ENCODE measurements at regions not wholly inside any gene's neighbourhood (a gene's known extent, or its start where the extent isn't known, plus 50 kb on each side); places are given as distances from the start of the nearest gene placed in this dataset.
A peak's percentile ranks its signal among the peaks of the same experiment; 100 is the strongest.

DNA sequence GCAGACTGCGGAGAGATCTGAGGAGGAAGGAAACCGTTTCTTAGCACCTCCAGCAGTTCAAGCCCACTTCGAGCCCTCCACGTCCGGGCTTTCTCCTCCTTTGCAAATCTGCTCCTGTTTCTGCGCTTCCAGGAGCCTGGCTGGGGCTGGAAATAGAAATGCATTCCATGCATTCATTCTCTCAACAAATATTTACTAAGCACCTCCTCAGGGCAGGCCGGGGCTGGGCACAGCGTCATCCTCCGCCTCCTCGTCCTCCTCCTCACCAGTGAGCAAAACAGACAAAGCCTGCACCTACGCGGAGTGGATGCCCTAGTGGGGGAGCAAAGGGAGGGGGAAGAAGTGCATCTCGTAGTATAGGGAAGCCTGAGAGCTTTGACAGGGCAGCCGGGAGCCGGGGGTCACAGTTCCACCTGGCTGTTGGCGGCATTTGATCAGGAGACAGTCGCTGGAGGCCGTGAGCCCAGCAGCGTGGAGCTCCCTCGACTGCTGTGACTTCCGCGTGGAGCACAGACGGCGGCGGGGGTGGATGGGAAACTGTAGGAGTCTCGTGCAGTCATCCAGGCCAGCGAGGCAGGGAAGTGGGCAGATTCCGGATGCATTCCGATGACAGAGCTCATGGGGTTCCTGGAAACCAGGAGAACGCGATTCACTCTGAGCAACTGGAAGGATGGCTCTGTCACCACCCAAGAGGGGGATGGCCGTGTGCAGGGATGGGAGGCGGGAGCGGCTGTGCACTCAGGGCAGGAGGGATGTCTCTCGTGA is 93.5 kb downstream of the SIK1 start:
- FAIRE-seq (peak; percentile 55), DNase-seq (ENCODE audit: insufficient read length, low spot score) (peak; percentile 81)

DNA sequence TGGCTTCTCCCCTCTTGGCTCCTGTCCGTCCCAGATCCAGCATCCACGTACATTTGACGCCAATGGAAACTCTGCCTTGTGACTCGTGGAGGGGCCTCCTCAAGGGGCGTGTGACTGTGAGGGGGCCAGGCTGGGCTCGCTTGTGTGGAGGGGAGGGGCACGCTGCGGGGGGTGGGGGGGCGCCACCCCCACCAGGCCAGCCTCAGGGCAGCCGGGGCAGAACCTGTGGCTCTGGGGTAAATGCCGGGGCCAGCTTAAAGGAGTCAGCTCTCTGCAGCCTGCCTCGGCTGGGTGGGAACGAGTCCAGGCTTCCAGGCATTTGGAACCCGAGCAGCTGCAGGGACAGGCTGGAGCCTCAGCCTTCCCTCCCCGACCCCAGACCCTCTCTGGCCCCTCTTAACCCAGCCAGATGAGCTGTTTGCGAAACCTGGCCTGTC is 94.1 kb downstream of the SIK1 start:
- no peak for DNase-seq (ENCODE audit: insufficient read length, low spot score)
- no peak for FAIRE-seq

DNA sequence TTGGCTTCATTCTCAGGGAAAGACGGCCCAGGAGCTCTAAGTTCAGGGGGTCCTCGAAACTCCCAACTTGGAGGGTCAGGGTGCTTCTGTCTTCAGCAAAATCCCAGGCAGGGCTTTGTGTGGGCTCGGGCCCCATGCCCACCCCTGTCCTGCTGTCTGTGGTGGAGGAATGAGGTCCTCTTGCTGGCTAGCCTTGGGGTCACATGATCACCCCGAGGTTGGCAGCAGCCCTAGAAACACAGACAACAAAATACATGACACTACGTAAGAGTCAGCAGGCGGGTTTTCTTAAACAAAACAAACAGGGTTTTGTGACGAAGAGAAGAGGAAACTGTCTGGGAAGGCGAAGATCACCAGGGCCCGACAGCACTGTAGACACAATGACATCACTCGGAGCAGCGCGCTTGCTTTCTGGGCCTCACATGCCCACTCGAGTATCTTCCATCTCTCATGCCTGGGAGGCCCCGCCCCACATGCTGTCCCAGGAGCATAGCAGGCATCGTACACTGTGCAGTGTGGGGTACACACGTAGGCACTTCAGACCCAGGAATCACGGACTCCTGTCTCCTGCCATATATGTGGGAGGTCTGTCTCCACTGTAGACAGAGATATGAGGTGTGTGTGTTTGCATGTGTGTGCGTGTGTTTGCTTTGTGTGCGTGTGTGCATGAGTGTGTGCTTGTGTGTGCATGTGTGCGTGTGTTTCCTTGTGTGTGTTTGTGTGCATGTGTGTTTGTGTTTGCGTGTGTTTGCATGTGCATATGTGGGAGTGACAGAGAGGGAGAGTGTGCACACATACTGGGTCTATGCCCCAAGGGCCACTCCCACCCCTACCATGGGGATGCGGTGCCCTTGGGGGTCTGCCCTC is 94.7 kb downstream of the SIK1 start:
- FAIRE-seq = peak; percentile 26

DNA sequence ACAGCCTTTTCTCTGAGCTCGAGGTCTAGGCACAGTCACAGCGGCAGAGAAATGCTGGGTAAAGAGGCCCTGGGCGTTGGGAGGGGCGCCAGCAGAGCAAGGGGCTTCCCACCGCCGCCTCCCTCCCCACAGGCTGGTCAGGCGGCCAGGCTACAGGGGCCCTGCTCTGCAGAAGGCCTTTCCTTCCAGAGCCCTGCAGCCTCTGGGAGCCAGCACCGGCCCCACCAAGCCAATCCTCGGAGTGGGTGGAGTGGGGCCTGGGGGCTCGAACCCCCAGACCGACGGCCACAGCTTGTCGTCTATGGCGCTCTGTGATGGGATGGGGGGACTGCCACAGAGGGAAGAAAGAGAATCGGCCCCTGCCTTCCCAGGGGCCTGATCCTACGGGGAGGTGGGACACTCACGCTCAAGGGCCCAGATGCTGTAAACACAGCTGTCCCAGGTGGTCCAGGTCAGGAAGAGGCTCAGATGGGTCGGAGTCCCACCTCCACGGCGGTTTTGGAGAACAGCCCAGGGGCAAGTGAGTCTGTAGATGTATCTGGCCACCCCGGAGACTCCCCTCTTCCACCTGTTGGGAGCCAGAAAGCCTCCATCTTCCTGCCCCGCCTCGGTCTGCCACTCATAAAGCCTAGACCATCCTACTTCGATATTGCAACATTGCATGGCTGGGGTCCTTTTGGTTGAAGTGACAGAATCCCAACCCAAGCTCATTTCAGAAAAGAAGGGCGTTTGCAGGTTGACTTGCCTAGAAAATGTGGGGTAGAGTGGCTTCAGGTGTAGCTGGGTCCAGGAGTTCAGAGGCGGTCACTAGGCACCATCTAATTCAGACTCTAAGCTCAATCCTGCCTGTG is 95.6 kb downstream of the SIK1 start:
- DNase-seq (ENCODE audit: insufficient read length, low spot score) (no peak), FAIRE-seq (no peak)

More for the DNA sequence above, 94.7 kb downstream of the SIK1 start:
- no peak for DNase-seq (ENCODE audit: insufficient read length, low spot score)

DNA sequence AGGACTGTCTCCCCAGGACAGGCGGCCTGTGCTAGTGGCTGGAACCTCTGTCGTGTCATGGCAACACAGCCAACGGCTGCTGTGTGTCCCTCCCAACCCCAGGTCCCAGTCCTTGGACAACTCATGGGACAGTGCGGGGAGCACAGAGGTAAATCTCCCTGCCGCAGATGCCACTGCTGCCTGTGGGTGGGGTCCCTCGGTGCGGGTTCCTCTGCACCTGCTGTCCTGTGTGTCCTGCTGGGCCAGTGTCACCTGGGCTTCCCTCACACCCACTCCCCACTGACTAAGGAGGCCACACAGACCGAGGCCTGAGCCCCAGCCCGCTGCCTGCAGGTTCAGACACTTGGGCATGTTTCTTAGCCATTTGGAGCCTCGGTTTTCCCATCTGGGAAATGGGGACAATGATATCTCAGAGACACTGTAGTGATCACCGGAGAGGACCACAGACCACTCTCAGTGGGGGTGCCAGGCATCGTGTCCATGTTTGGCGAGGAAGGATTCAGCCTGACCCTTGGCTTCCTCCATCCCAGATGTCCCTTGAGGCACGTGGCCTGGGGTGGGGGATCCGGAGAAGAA is 96.5 kb downstream of the SIK1 start:
- FAIRE-seq = no peak
- DNase-seq (ENCODE audit: insufficient read length, low spot score) = no peak

DNA sequence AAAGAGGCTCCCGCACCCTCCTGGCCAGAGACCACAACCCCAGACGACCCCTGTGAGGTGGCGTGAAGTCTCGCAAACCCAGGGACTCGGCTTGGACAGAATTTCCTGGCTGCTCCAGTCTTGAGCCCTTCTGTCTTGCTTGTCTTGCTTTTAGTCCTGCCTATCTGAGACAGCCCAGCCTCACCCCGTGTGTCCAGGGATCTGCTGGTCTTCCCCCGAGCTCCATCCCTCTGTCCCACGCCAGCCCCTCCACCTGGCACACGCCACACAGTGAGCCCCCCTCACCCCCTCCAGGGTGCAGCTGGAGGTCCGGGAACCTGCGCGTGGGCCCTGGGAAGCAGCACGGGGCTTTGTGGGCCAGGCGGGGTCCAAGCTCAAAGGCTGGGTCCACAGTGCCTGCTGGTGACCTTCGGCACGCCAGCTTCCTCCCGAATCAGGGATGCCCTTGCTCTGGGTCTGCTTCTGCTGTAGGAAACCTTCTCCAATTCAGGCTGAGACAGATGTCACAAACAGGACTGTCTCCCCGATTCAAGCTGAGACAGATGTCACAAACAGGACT is 97.1 kb downstream of the SIK1 start:
- DNase-seq (ENCODE audit: insufficient read length, low spot score) (no peak), FAIRE-seq (no peak)

DNA sequence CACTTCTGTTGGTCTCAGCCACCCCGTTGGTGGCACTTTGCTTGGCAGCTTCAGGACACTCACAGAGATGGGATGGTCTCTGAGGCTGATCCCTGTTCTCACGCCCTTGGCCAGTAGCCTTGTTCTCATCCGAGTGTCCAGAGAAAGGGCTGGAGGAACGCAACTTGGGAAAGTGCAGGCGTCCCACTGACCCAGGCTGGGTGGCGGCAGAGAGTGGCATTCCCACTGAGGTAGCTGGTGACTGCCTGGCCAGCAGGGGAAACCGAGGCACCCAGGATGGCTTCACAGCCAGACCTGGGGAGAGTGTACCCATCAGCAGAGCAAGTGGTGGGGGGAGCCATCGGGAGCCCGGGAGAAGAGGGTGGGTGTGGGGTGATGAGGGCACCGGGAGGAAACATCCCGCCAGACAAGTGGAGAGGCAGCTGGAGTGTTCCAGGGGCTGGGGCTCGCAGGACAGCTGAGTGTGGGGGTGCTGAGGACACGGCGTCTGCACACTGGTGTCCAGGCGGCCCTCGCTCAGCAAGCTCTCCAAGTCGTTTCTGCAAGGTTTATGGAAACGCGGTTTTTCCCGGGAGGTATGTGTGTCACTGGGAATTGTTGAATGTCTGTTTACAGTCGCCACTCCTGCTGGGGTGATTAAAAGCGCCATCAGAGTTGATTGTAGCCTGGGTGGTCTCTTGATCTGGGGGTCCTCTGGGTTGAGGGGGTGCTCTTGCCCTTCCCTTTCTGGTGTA is 97.8 kb downstream of the SIK1 start:
- DNase-seq (ENCODE audit: insufficient read length, low spot score) = no peak
- FAIRE-seq = no peak

DNA sequence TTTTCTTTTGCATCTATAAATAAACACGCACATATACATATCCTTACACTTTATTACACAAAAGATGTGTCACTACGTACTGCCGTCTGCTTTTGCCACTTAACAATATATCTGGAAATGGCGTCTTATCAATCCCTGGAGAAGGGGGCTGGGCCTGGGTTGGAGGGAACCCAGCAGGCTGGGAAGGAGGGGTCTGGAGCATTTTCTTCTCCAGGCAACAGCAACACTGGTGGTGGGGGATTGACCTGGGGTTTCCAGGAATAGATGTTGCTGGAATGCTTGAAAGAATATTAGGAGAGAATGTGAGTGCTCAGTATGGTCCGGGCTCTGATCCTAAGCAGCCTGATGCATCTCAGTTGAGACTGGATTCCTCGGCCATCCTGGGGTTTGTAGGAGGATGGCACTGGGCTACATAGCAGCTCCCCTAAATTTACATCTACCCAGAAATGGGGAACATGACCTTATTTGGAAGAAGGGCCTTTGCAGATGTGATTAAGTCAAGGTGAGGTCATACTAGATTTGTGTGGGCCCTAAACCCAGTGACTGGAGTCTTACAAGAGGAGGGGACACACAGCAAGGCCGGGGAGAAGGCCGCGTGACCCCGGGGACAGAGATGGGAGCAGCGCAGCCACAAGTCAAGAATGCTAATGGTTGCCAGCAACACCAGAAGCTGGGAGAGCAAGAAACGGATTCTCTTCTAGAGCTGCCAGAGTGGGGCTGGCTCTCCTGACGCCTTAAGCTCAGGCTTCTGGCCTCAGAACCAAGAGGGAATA is 98.6 kb downstream of the SIK1 start:
- no peak for DNase-seq (ENCODE audit: insufficient read length, low spot score)
- FAIRE-seq = no peak

DNA sequence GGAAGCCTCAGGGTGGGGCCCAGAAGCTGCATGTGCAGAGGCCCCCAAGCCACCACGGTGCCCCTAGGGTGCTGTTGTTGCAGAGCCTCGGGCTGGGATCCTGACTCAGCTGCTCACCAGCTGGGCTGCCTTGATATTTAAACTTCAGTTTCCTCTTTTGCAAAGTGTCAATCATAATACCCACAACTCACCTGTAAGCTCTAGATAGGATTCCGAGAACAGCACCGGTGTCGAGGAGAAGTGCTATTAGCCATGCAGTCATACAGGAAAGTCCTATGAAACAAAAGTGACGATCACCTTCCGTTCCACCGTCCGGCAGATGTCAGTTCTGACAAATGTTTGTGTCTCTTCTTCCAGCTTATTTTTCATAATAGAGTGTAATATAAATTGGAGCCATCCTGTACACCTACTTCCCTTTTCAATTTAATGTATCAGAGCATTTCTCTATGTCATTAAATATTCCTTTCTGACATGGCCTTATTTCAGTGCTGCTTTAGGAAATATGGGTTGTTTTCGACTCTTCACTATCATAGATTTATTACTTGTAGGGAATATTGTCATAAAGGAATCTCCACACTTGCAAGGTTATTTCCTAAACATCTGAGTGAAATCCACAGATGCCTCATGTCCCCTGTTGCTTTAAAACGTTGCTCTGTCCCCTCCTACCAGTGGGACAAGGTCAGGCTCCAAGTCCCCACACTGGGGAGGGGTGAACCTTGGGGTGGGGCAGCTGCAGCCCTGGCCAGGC is 100.8 kb downstream of the SIK1 start:
- FAIRE-seq = no peak
- no peak for DNase-seq (ENCODE audit: insufficient read length, low spot score)

DNA sequence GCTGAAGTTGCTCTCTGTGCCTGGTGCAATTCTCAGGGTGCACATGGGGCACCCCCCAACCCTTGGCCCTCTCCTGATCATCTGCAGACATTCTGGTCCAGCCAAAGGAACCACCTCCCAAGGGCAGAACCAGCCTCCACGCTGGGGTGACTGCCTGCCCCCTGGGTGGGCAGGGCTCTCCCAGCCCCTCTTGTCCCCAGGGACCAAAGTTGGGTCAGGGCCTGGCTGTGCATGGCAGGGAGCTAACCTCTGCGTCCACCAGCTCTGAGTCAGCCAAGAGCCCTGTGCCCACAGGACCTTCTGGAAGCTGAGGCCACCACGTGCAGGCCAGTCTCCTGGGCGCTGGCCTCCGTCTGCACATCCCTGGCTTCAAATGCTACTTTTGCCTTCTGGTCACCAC is 101.9 kb downstream of the SIK1 start:
- DNase-seq (ENCODE audit: insufficient read length, low spot score) (no peak), FAIRE-seq (no peak)

DNA sequence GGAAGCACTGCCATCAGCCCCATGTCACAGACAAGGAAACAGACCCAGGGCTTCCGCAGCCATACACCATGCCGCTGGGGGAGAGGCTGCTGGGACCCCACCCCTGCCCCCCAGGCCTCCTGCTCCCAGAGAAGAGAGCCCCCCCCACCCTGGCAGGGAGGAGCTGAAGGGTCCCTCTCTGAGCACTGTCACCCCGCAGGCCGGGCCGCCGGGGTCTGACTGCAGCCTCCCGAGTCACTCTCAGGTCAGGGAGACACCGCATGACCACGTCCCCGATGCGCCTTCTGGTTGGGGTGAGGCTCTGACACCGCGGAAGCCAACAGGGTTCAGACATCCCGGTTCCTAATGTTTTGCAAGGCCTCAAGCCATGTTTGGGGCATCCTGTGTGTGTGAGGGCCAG is 102.3 kb downstream of the SIK1 start:
- FAIRE-seq (no peak), DNase-seq (ENCODE audit: insufficient read length, low spot score) (no peak)

DNA sequence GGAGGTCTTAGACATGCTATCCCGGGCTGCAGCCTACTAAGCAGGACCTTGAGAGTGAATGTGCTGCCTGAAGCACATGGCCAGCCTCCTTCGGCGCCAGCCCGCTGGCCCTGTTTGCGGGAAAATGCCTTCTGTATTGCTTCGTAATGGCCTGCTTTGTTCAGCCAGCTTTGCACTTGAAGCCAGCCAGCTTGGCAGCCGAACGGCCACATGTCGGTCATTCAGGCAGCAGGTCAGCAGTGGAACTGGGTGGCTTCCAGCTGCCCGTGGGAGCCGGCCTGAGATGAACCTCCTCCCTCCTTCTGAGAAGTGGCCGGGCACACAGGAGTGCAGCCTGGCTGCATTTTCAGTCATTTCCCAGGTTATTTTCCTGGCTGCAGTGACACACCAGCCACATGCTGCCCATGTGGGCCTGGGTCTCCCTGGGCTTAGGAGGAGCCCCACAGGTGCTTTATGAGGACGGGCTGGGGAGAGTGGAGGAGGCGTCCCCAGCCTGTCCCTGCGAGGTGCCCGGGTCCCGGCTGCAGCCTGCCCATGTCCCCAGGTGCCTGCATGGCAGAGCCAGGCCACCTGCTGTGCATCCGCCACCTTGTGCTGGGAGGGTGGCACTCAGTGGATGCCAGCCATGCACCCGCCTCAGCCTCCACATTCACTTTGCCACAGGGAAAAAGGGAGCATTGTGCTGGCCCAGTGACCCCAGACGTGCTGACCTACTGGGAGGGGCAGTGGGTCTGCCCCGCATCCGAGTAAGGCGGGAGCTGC is 103.5 kb downstream of the SIK1 start:
- DNase-seq (ENCODE audit: insufficient read length, low spot score) (no peak), FAIRE-seq (no peak)

DNA sequence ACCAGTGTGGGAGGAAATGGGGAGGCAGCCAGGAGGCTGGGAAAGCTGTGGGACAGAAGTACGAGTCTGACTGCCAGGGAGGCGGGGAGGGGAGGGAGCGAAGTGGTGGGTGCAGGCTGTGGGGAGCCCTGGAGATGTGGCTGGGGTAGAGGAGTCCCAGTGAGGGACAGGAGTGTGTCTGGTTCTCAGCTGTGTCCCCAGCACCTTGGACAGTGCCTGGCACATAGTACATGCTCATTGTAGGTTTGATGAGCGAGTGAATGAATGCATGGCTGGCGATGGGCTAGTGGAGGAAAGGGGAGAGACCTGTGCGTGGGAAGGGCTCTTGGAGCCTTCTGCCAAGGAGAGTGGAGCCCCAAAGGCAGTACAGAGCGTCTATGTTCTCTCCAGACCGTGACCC is 104.1 kb downstream of the SIK1 start:
- no peak for DNase-seq (ENCODE audit: insufficient read length, low spot score)
- FAIRE-seq = no peak

DNA sequence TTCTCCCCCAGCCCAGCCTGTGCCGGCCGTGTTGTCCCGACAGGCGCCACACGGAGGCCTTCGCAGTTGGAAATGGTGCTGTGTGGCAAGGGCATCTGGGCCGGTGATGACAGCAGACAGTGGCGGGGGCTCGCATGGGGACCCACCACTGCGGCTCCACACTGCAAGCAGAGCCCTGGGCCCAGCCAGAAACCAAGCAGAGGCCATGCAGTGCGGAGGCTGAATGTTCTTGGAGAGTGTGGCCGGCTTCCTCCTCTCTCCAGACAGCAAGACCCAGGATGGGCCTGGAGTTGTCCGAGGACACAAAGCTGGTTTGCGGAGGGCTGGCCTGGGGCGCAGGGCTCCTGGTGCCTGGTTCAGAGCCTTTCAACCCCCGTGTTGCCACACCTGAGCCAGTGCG is 104.6 kb downstream of the SIK1 start:
- no peak for FAIRE-seq

DNA sequence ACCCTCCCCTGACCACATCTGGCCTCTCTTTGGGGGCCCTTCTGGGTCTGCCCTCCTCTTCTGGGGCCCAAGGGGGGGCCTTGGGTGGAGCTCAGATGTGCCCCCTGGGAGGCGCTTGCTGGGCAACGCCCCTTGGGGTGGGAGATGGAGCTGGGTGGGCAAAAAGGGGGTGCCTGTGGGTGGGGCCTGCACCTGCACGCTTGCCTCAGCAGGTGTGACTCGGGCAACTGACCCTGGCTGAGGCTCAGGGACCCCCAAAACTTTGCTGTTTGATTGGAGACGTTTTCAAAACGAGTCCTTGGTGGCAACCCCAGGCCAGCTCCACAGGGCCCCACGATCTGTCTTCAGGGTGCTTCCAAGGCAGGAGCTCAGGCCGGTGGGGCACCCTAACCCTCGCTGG is 105.3 kb downstream of the SIK1 start:
- FAIRE-seq (no peak), DNase-seq (ENCODE audit: insufficient read length, low spot score) (no peak)

More for the DNA sequence above, 104.6 kb downstream of the SIK1 start:
- DNase-seq (ENCODE audit: insufficient read length, low spot score) = no peak

DNA sequence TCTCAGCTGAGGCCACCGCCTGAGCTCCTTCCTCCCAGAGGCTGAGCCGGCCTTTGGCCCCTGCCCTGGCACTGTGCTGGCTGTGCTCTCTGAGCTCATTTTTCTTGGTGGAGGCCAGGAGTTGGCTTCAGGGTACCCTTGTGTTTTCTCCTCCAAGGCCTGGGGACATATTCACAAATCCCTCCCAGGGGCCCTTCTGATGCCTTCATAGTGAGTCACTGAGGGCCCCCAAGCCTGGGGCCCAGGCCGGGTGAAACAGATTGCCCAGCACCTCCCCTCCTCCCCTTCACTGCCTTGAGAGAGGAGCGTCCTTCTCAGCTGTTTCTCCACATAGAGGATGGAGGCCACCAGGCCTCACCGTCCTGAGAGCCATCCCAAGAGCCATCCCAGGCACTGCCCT is 105.8 kb downstream of the SIK1 start:
- FAIRE-seq (peak; percentile 33), DNase-seq (ENCODE audit: insufficient read length, low spot score) (peak; percentile 75)

DNA sequence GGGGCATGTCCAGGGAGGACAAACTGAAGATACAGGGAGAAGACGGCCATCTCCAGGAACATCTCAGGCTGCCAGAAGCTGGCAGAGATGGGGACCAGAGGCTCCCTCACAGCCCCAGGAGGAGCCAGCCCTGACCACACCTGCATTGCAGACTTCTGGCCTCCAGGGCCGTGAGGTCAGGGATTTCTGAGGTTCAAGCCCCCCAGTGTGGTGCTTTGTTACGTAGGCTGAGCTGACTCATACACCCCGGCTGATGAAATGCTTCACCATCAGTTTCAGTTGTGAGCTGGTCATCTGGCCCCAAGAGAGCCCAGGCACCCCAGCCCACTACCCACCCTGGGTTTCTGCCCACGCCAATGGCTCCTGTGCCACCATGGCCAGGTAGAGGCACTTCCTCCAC is 106.4 kb downstream of the SIK1 start:
- DNase-seq (ENCODE audit: insufficient read length, low spot score) = no peak
- FAIRE-seq = peak; percentile 54

Data from HTR-8/SVneo (cell line).